Fibroblast of lung (primary cell): ENCODE measurements at regions not wholly inside any gene's neighbourhood (a gene's known extent, or its start where the extent isn't known, plus 50 kb on each side); places are given as distances from the start of the nearest gene placed in this dataset.

Experiments used
- EZH2 ChIP-seq: IDR thresholded peaks from 2 replicates; pipeline ENCODE4 v1.5.1; 2012; ENCODE audit warnings: low read length, control low read depth, mild to moderate bottlenecking; ENCODE audit errors: missing control alignments
- TF ChIP-seq, protein P1 (sequence below), 2 donors: IDR thresholded peaks in 1 of 2; conservative IDR thresholded peaks in 1 of 2; 1 replicate in 1 of 2; 2 replicates in 1 of 2; pipeline ENCODE4 v1.5.1; 2011 to 2012; ENCODE audit warnings: low read length in 2 of 2, control low read depth in 1 of 2, inconsistent platforms in 1 of 2, low read depth in 1 of 2, mild to moderate bottlenecking in 1 of 2

DNA sequence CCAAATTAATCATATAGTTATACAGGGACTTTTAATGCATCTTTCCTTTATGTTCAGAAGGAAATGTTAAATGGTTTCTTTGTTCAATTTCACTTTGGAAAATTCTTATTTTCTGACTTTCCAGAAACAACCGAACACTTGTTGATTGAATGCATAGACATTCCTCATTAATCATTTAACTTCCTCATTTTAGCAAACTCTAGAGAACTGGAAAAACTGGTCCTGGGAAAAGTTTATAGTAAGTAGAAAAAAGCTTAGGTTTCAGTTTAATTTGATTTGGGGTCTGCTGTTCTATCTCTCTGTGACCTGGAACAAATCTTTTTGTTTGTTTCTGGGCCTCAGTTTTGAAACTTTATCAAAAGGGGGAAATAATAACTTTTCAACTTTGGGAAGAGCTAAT lies 320.4 kb downstream of the CMPK2 start:
- TF ChIP-seq, protein P1, sequence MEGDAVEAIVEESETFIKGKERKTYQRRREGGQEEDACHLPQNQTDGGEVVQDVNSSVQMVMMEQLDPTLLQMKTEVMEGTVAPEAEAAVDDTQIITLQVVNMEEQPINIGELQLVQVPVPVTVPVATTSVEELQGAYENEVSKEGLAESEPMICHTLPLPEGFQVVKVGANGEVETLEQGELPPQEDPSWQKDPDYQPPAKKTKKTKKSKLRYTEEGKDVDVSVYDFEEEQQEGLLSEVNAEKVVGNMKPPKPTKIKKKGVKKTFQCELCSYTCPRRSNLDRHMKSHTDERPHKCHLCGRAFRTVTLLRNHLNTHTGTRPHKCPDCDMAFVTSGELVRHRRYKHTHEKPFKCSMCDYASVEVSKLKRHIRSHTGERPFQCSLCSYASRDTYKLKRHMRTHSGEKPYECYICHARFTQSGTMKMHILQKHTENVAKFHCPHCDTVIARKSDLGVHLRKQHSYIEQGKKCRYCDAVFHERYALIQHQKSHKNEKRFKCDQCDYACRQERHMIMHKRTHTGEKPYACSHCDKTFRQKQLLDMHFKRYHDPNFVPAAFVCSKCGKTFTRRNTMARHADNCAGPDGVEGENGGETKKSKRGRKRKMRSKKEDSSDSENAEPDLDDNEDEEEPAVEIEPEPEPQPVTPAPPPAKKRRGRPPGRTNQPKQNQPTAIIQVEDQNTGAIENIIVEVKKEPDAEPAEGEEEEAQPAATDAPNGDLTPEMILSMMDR (conservative IDR thresholded peaks at IDR 0.05 in 1 of 2, IDR thresholded peaks at IDR 0.05 in 1 of 2; ENCODE audit: low read depth in 1 of 2, low read length in 2 of 2): no peak
- no peak for TF ChIP-seq EZH2
